A549 (cell line): ENCODE measurements at regions not wholly inside any gene's neighbourhood (a gene's known extent, or its start where the extent isn't known, plus 50 kb on each side); places are given as distances from the start of the nearest gene placed in this dataset.

ENCODE experiments used
- ATAC-seq, 2 experiments: fragments of 200-7000 bp in 1 of 2; fragments of >200 bp in 1 of 2; cut with Nextera tagmentation in 1 of 2; cut with Tn5 transposase in 1 of 2; 3 replicates each; pipeline versions ENCODE4 v1.8.0 to v1.9.1; 2018 to 2020; ENCODE audit warnings: mild to moderate bottlenecking in 1 of 2, moderate library complexity in 1 of 2
- CTCF ChIA-PET: fragments of 300-600 bp; sonication (Branson Sonifier 250); formaldehyde crosslinking; extraction: SDS; loops from one replicate; lab custom pipeline; 2021; ENCODE audit warnings: antibody characterized with exemption, inconsistent platforms; lab: Yijun Ruan, JAX
- POLR2A ChIA-PET: fragments of 350-600 bp; formaldehyde crosslinking; extraction: SDS; loops from one replicate; lab custom pipeline; 2021; ENCODE audit warnings: antibody characterized with exemption, inconsistent platforms; lab: Yijun Ruan, JAX
- DNase-seq, 2 experiments: peaks; one replicate each; pipeline versions ENCODE4 v3.0.0 to v3.0.0-alpha.2; 2011 to 2016; ENCODE audit warnings: low read depth in 1 of 2, low spot score in 1 of 2
- FAIRE-seq: peaks from 2 replicates; lab custom pipeline; 2011; peaks lifted over from hg19 to GRCh38; lab: Jason Lieb, UNC
- H3K27ac ChIP-seq, 2 experiments: fragments of >200 bp; sonication (Bioruptor Twin); formaldehyde crosslinking; 3 replicates each; pipeline ENCODE4 v1.5.1; 2016 to 2017
- H3K4me1 ChIP-seq: fragments of >200 bp; sonication (Bioruptor Twin); formaldehyde crosslinking; 3 replicates; pipeline ENCODE4 v1.6.1; 2016
- H3K4me2 ChIP-seq: fragments of >200 bp; sonication (Bioruptor Twin); formaldehyde crosslinking; 3 replicates; pipeline ENCODE4 v1.6.1; 2016
- H3K4me3 ChIP-seq: fragments of >200 bp; sonication (Bioruptor Twin); formaldehyde crosslinking; 3 replicates; pipeline ENCODE4 v1.5.1; 2016
- H3K9me3 ChIP-seq: fragments of >200 bp; sonication (Bioruptor Twin); formaldehyde crosslinking; 3 replicates; pipeline ENCODE4 v1.6.1; 2016
- CBX2 ChIP-seq: fragments of 200-600 bp; sonication (generic); IDR thresholded peaks from 2 replicates; pipeline ENCODE4 v1.6.1; 2016; ENCODE audit warnings: low read depth, mild to moderate bottlenecking, borderline replicate concordance
- CBX8 ChIP-seq: fragments of 200-600 bp; sonication (generic); IDR thresholded peaks from 2 replicates; pipeline ENCODE4 v1.6.1; 2016
- EHMT2 ChIP-seq: fragments of 200-600 bp; sonication (generic); IDR thresholded peaks from 2 replicates; pipeline ENCODE4 v1.6.1; 2016; ENCODE audit warnings: antibody characterized with exemption, low read depth, mild to moderate bottlenecking, moderate library complexity
- ESRRA ChIP-seq: fragments of 150-350 bp; IDR thresholded peaks from 2 replicates; pipeline ENCODE4 v1.6.1; 2014; ENCODE audit warnings: mild to moderate bottlenecking, low read length, borderline replicate concordance
- FOXS1 ChIP-seq: fragments of 250-450 bp; sonication (Bioruptor Pico); IDR thresholded peaks from 2 replicates; pipeline ENCODE4 v1.5.0; 2020; ENCODE audit warnings: mild to moderate bottlenecking, moderate library complexity
- GATA3 ChIP-seq: IDR thresholded peaks from 2 replicates; pipeline ENCODE4 v1.6.1; 2012; ENCODE audit warnings: borderline replicate concordance
- HOXB5 ChIP-seq: fragments of 250-450 bp; sonication (Bioruptor Pico); IDR thresholded peaks from 2 replicates; pipeline ENCODE4 v1.5.0; 2020; ENCODE audit warnings: mild to moderate bottlenecking, moderate library complexity
- JUN ChIP-seq, 2 experiments: fragments of >200 bp; sonication (Bioruptor Twin); formaldehyde crosslinking; IDR thresholded peaks; 2 replicates in 1 of 2; 3 replicates in 1 of 2; pipeline ENCODE4 v1.6.1; 2016 to 2017
- JUNB ChIP-seq: fragments of >200 bp; sonication (Bioruptor Twin); formaldehyde crosslinking; IDR thresholded peaks from 2 replicates; pipeline ENCODE4 v1.6.1; 2016
- NPAS2 ChIP-seq: fragments of 250-450 bp; sonication (Bioruptor Pico); IDR thresholded peaks from 2 replicates; pipeline ENCODE4 v1.8.0; 2022; ENCODE audit warnings: mild to moderate bottlenecking, moderate library complexity, borderline replicate concordance
- NR3C1 ChIP-seq: fragments of >200 bp; sonication (Bioruptor Twin); formaldehyde crosslinking; IDR thresholded peaks from 3 replicates; pipeline ENCODE4 v1.6.1; 2017
- RAD21 ChIP-seq, 2 experiments: fragments of >200 bp in 1 of 2; sonication (Bioruptor Twin) in 1 of 2; formaldehyde crosslinking in 1 of 2; IDR thresholded peaks in 1 of 2; conservative IDR thresholded peaks in 1 of 2; 2 replicates in 1 of 2; 3 replicates in 1 of 2; pipeline ENCODE4 v1.6.1; 2012 to 2018; ENCODE audit warnings: inconsistent platforms in 1 of 2
- RARB ChIP-seq: fragments of 250-450 bp; sonication (Bioruptor Pico); IDR thresholded peaks from 2 replicates; pipeline ENCODE4 v1.8.0; 2021; ENCODE audit warnings: mild to moderate bottlenecking, moderate library complexity
- SREBF2 ChIP-seq: fragments of 450-650 bp; IDR thresholded peaks from 2 replicates; pipeline ENCODE4 v1.6.1; 2014; ENCODE audit warnings: mild to moderate bottlenecking, moderate library complexity
- TFCP2L1 ChIP-seq: fragments of 250-450 bp; sonication (Bioruptor Pico); IDR thresholded peaks from 2 replicates; pipeline ENCODE4 v1.5.0; 2021; ENCODE audit warnings: mild to moderate bottlenecking
- ZFP36 ChIP-seq: fragments of 450-650 bp; IDR thresholded peaks from 2 replicates; pipeline ENCODE4 v1.6.1; 2014; ENCODE audit warnings: borderline replicate concordance; ENCODE audit not compliant: partially characterized antibody
- WGBS: methylation state at CpG from one replicate; pipeline ENCODE4 v1.1.6; 2017; ENCODE audit errors: missing lambda C conversion rate; 5-methylcytosine and 5-hydroxymethylcytosine counted together
- TF ChIP-seq, protein P1 (sequence below): fragments of 450-650 bp; IDR thresholded peaks from 2 replicates; pipeline ENCODE4 v1.6.1; 2014; ENCODE audit warnings: antibody characterized with exemption
- TF ChIP-seq, protein P2 (sequence below): fragments of 200-600 bp; sonication (generic); IDR thresholded peaks from 2 replicates; pipeline ENCODE4 v1.6.1; 2016; ENCODE audit warnings: antibody characterized with exemption, mild to moderate bottlenecking, moderate library complexity
- TF ChIP-seq, protein P3 (sequence below): fragments of >200 bp; sonication (Bioruptor Twin); formaldehyde crosslinking; IDR thresholded peaks from 2 replicates; pipeline ENCODE4 v1.6.1; 2016
- TF ChIP-seq, protein P4 (sequence below): fragments of 250-450 bp; sonication (Bioruptor Pico); IDR thresholded peaks from 2 replicates; pipeline ENCODE4 v1.5.0; 2021; ENCODE audit warnings: mild to moderate bottlenecking, moderate library complexity, borderline replicate concordance
- TF ChIP-seq, protein P5 (sequence below): fragments of 150-350 bp; IDR thresholded peaks from 2 replicates; pipeline ENCODE4 v1.6.1; 2014; ENCODE audit warnings: low read depth, mild to moderate bottlenecking, low read length

DNA sequence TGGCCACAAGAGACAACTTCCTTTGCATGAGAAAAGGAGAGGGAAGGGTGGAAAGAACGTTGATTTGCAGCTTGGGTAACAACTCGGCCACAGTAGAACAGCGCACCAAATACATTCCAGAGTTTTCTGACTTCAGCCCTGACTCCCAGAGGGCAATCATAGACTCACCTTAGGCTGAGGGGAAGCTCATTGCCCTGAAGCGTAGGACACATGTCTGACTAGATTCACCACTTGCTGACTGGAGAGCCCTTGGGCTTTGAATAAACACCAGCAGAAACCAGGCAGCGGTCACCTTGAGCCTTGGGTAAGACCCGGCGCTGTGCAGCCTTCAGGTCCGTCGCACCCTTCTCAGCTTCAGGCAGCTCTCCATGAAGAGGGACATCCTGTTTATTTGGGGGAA, 151.8 kb upstream of the GRIA4 start:
- CTCF ChIA-PET, result no interaction called here
- FAIRE-seq, result no peak
- no peak for TF ChIP-seq JUNB
- TF ChIP-seq ESRRA, result no peak
- TF ChIP-seq GATA3, result no peak
- TF ChIP-seq TFCP2L1, result no peak
- TF ChIP-seq, protein P1, sequence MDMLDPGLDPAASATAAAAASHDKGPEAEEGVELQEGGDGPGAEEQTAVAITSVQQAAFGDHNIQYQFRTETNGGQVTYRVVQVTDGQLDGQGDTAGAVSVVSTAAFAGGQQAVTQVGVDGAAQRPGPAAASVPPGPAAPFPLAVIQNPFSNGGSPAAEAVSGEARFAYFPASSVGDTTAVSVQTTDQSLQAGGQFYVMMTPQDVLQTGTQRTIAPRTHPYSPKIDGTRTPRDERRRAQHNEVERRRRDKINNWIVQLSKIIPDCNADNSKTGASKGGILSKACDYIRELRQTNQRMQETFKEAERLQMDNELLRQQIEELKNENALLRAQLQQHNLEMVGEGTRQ, result no peak
- TF ChIP-seq, protein P2, sequence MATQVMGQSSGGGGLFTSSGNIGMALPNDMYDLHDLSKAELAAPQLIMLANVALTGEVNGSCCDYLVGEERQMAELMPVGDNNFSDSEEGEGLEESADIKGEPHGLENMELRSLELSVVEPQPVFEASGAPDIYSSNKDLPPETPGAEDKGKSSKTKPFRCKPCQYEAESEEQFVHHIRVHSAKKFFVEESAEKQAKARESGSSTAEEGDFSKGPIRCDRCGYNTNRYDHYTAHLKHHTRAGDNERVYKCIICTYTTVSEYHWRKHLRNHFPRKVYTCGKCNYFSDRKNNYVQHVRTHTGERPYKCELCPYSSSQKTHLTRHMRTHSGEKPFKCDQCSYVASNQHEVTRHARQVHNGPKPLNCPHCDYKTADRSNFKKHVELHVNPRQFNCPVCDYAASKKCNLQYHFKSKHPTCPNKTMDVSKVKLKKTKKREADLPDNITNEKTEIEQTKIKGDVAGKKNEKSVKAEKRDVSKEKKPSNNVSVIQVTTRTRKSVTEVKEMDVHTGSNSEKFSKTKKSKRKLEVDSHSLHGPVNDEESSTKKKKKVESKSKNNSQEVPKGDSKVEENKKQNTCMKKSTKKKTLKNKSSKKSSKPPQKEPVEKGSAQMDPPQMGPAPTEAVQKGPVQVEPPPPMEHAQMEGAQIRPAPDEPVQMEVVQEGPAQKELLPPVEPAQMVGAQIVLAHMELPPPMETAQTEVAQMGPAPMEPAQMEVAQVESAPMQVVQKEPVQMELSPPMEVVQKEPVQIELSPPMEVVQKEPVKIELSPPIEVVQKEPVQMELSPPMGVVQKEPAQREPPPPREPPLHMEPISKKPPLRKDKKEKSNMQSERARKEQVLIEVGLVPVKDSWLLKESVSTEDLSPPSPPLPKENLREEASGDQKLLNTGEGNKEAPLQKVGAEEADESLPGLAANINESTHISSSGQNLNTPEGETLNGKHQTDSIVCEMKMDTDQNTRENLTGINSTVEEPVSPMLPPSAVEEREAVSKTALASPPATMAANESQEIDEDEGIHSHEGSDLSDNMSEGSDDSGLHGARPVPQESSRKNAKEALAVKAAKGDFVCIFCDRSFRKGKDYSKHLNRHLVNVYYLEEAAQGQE, result no peak
- TF ChIP-seq ZFP36, result no peak
- TF ChIP-seq, protein P3, sequence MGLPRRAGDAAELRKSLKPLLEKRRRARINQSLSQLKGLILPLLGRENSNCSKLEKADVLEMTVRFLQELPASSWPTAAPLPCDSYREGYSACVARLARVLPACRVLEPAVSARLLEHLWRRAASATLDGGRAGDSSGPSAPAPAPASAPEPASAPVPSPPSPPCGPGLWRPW, result no peak
- TF ChIP-seq NR3C1, result no peak
- no peak for TF ChIP-seq RARB
- TF ChIP-seq FOXS1 (CRISPR knock-in tag), result no peak
- TF ChIP-seq RAD21 (conservative IDR thresholded peaks at IDR 0.05 in 1 of 2, IDR thresholded peaks at IDR 0.05 in 1 of 2), result no peak
- no peak for TF ChIP-seq NPAS2 (CRISPR knock-in tag)
- TF ChIP-seq, protein P4, sequence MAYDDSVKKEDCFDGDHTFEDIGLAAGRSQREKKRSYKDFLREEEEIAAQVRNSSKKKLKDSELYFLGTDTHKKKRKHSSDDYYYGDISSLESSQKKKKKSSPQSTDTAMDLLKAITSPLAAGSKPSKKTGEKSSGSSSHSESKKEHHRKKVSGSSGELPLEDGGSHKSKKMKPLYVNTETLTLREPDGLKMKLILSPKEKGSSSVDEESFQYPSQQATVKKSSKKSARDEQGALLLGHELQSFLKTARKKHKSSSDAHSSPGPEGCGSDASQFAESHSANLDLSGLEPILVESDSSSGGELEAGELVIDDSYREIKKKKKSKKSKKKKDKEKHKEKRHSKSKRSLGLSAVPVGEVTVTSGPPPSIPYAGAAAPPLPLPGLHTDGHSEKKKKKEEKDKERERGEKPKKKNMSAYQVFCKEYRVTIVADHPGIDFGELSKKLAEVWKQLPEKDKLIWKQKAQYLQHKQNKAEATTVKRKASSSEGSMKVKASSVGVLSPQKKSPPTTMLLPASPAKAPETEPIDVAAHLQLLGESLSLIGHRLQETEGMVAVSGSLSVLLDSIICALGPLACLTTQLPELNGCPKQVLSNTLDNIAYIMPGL (CRISPR knock-in tag), result no peak
- TF ChIP-seq JUN (IDR thresholded peaks at IDR 0.05), result no peak
- TF ChIP-seq, all 56 proteins: peak for 0
- Histone ChIP-seq H3K4me1 (no peaks in the 10 kb centered on the region), H3K4me2 (no peak overlapping the region), H3K27ac (no peak overlapping the region), H3K9me3 (no peaks in the 10 kb centered on the region), H3K4me3 (no peak overlapping the region)
- ATAC-seq (no peak), DNase-seq (no peak)
- POLR2A ChIA-PET, result no interaction called here
- WGBS, result 65% methylated on average over 9 of the region's 9 CpGs

DNA sequence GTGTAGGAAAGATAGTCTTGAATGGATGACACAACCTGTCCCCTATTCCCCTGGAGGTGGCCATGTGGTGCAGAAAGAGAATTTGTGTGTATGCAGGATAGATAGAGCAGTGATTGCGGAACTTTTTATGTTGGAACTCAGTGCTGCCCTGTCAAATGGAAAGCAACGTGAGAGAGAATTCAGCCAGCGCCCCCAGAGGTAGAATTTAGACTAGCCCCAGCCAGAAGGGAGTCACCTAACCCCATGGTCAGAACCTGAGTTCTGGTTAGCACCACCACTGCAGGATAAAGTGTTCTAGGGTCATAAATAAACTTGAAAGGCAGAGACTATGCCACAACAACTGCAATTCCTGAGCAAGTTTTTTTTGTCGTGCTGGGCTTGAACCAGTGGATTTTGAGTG, 152.9 kb upstream of the GRIA4 start:
- FAIRE-seq (no peak), ATAC-seq (no peak)
- CTCF ChIA-PET, result no interaction called here
- Histone ChIP-seq H3K4me3 (no peak overlapping the region), H3K27ac (no peak overlapping the region), H3K9me3 (no peaks in the 10 kb centered on the region)
- WGBS, result 25% methylated on average over 4 of the region's 4 CpGs
- TF ChIP-seq, protein P5, sequence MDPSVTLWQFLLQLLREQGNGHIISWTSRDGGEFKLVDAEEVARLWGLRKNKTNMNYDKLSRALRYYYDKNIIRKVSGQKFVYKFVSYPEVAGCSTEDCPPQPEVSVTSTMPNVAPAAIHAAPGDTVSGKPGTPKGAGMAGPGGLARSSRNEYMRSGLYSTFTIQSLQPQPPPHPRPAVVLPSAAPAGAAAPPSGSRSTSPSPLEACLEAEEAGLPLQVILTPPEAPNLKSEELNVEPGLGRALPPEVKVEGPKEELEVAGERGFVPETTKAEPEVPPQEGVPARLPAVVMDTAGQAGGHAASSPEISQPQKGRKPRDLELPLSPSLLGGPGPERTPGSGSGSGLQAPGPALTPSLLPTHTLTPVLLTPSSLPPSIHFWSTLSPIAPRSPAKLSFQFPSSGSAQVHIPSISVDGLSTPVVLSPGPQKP, result no peak
- TF ChIP-seq EHMT2 (no peak), TFCP2L1 (no peak), SREBF2 (no peak), CBX8 (no peak), CBX2 (no peak), HOXB5 (no peak)
- TF ChIP-seq, all 56 proteins: peak for 0
- no peak overlapping the region for H3K4me2 ChIP-seq
- no peaks in the 10 kb centered on the region for H3K4me1 ChIP-seq
- POLR2A ChIA-PET, result no interaction called here
- no peak for DNase-seq
